Calu3 (cell line): ENCODE measurements at regions not wholly inside any gene's neighbourhood (a gene's known extent, or its start where the extent isn't known, plus 50 kb on each side); places are given as distances from the start of the nearest gene placed in this dataset.

Experiments used
- BruUV-seq: library from RNA; stranded (reverse); fragments of 400-500 nt; replicated peaks from 2 replicates; lab custom pipeline; 2021; lab: Mats Ljungman, UMichigan
- CTCF ChIA-PET: fragments of 300-600 bp; sonication (Branson Sonifier 250); formaldehyde crosslinking; loops from one replicate; lab custom pipeline; 2022; ENCODE audit warnings: antibody characterized with exemption; lab: Charles Lee
- DNase-seq: peaks from one replicate; pipeline ENCODE4 v3.0.0; 2022
- H3K27ac Mint-ChIP-seq: one replicate; pipeline ENCODE4 v1.8.0; 2022; ENCODE audit warnings: mixed read lengths; ENCODE audit not compliant: unreplicated experiment
- H3K27me3 Mint-ChIP-seq: one replicate; pipeline ENCODE4 v1.8.0; 2022; ENCODE audit warnings: mixed read lengths; ENCODE audit not compliant: unreplicated experiment
- H3K36me3 Mint-ChIP-seq: one replicate; pipeline ENCODE4 v1.8.0; 2022; ENCODE audit warnings: mild to moderate bottlenecking, moderate library complexity, mixed read lengths; ENCODE audit not compliant: insufficient read depth, unreplicated experiment
- H3K4me1 Mint-ChIP-seq: one replicate; pipeline ENCODE4 v1.8.0; 2022; ENCODE audit warnings: mild to moderate bottlenecking, low read depth, mixed read lengths; ENCODE audit not compliant: unreplicated experiment
- H3K4me3 Mint-ChIP-seq: one replicate; pipeline ENCODE4 v1.8.0; 2022; ENCODE audit warnings: mild to moderate bottlenecking, low read depth, moderate library complexity, mixed read lengths; ENCODE audit not compliant: unreplicated experiment
- H3K9me3 Mint-ChIP-seq: one replicate; pipeline ENCODE4 v1.8.0; 2022; ENCODE audit warnings: low read depth, mixed read lengths; ENCODE audit not compliant: unreplicated experiment
- CTCF ChIP-seq: fragments of 200-600 bp; IDR thresholded peaks from one replicate; pipeline ENCODE4 v1.8.0; 2022; ENCODE audit warnings: antibody characterized with exemption; ENCODE audit not compliant: unreplicated experiment
- intact Hi-C: fragments of 100-400 bp; cut with micrococcal nuclease; formaldehyde crosslinking; loops from one replicate; pipeline ENCODE4 v1.10.0; 2022; ENCODE audit not compliant: unreplicated experiment

GRCh38 chr2:78535395-78535794 is 490.1 kb upstream of the REG3G start:
- BruUV-seq, result no TSS peak
- no peak for DNase-seq
- TF ChIP-seq CTCF, result no peak
- intact Hi-C loops, result no loop called here
- Mint-ChIP-seq H3K27me3 (no peaks in the 10 kb centered on the region), H3K4me3 (no peak overlapping the region), H3K36me3 (no peaks in the 10 kb centered on the region), H3K9me3 (peaks cover 9% of the 10 kb centered on the region), H3K4me1 (no peaks in the 10 kb centered on the region), H3K27ac (no peak overlapping the region)
- CTCF ChIA-PET, result interaction anchor here (0.6 to 0.8 kb wide), 2 partner anchors 15 to 597 kb away, joined by 3 to 4 read pairs; no protein-coding TSS in a partner anchor

GRCh38 chr2:78538322-78538721 is 487.2 kb upstream of the REG3G start:
- no peak for DNase-seq
- H3K36me3 Mint-ChIP-seq, result no peaks in the 10 kb centered on the region
- intact Hi-C loops, result no loop called here
- H3K4me1 Mint-ChIP-seq, result no peaks in the 10 kb centered on the region
- no peak for TF ChIP-seq CTCF
- BruUV-seq, result no TSS peak
- CTCF ChIA-PET, result no interaction called here
- H3K27me3 Mint-ChIP-seq, result no peaks in the 10 kb centered on the region
- no peak overlapping the region for H3K27ac Mint-ChIP-seq
- peaks cover 13% of the 10 kb centered on the region for H3K9me3 Mint-ChIP-seq
- no peak overlapping the region for H3K4me3 Mint-ChIP-seq

GRCh38 chr2:78540255-78540654 is 485.2 kb upstream of the REG3G start:
- no peak for TF ChIP-seq CTCF
- H3K9me3 Mint-ChIP-seq, result peaks cover 16% of the 10 kb centered on the region
- H3K4me3 Mint-ChIP-seq, result no peak overlapping the region
- no TSS peak for BruUV-seq
- no peaks in the 10 kb centered on the region for H3K27me3 Mint-ChIP-seq
- intact Hi-C loops, result no loop called here
- H3K27ac Mint-ChIP-seq, result no peak overlapping the region
- no peaks in the 10 kb centered on the region for H3K4me1 Mint-ChIP-seq
- CTCF ChIA-PET, result no interaction called here
- no peaks in the 10 kb centered on the region for H3K36me3 Mint-ChIP-seq
- no peak for DNase-seq

- Mint-ChIP-seq H3K27ac (no peak overlapping the region), H3K9me3 (peaks cover 16% of the 10 kb centered on the region), H3K36me3 (no peaks in the 10 kb centered on the region), H3K27me3 (no peaks in the 10 kb centered on the region), H3K4me1 (no peaks in the 10 kb centered on the region), H3K4me3 (no peak overlapping the region)
- TF ChIP-seq CTCF, result no peak
- no TSS peak for BruUV-seq
- DNase-seq, result no peak
- intact Hi-C loops, result no loop called here
- CTCF ChIA-PET, result no interaction called here
These were observed 484.4 kb upstream of the REG3G start for GRCh38 chr2:78541088-78541450.
